Mesothelial cell of epicardium (in vitro differentiated cells): ENCODE measurements at regions not wholly inside any gene's neighbourhood (a gene's known extent, or its start where the extent isn't known, plus 50 kb on each side); places are given as distances from the start of the nearest gene placed in this dataset.

Source experiments
- DNase-seq, 2 experiments: peaks; one replicate each; pipeline ENCODE4 v3.0.0; 2021; ENCODE audit warnings: low spot score in 2 of 2; ENCODE audit not compliant: unreplicated experiment in 2 of 2
- H3K27ac Mint-ChIP-seq: 2 replicates; pipeline ENCODE4 v1.8.0; 2021; ENCODE audit warnings: mixed read lengths
- H3K27me3 Mint-ChIP-seq: 2 replicates; pipeline ENCODE4 v1.8.0; 2021; ENCODE audit warnings: low read depth, mixed read lengths
- H3K36me3 Mint-ChIP-seq: 2 replicates; pipeline ENCODE4 v1.8.0; 2021; ENCODE audit warnings: mixed read lengths
- H3K4me1 Mint-ChIP-seq: 2 replicates; pipeline ENCODE4 v1.8.0; 2021; ENCODE audit warnings: mixed read lengths
- H3K4me3 Mint-ChIP-seq: 2 replicates; pipeline ENCODE4 v1.8.0; 2021; ENCODE audit warnings: mild to moderate bottlenecking, moderate library complexity, mixed read lengths
- H3K9me3 Mint-ChIP-seq: 2 replicates; pipeline ENCODE4 v1.8.0; 2021; ENCODE audit warnings: mixed read lengths
- CTCF ChIP-seq: fragments of 200-600 bp; sonication (generic); IDR thresholded peaks from one replicate; pipeline ENCODE4 v1.5.0; 2021; ENCODE audit warnings: antibody characterized with exemption; ENCODE audit not compliant: unreplicated experiment

GRCh38 chr3:159867372-159867771, 121.3 kb upstream of the IL12A start:
- no peak for DNase-seq
- no peak for TF ChIP-seq CTCF
- H3K4me1 Mint-ChIP-seq: peaks cover 32% of the 10 kb centered on the region
- no peak overlapping the region for H3K27ac Mint-ChIP-seq
- H3K4me3 Mint-ChIP-seq: no peak overlapping the region
- H3K27me3 Mint-ChIP-seq: no peaks in the 10 kb centered on the region
- H3K9me3 Mint-ChIP-seq: peaks cover 12% of the 10 kb centered on the region
- H3K36me3 Mint-ChIP-seq: peaks cover 15% of the 10 kb centered on the region

GRCh38 chr3:159870723-159871122, 117.9 kb upstream of the IL12A start:
- no peak for TF ChIP-seq CTCF
- no peaks in the 10 kb centered on the region for H3K27me3 Mint-ChIP-seq
- peaks cover 15% of the 10 kb centered on the region for H3K36me3 Mint-ChIP-seq
- peaks cover 22% of the 10 kb centered on the region for H3K4me1 Mint-ChIP-seq
- no peak overlapping the region for H3K4me3 Mint-ChIP-seq
- peaks cover 12% of the 10 kb centered on the region for H3K9me3 Mint-ChIP-seq
- no peak for DNase-seq
- H3K27ac Mint-ChIP-seq: no peak overlapping the region

- Mint-ChIP-seq H3K27ac (peak overlapping the region; percentile 70), H3K36me3 (peaks cover 16% of the 10 kb centered on the region), H3K4me1 (peaks cover 7% of the 10 kb centered on the region), H3K27me3 (no peaks in the 10 kb centered on the region), H3K4me3 (no peak overlapping the region), H3K9me3 (peaks cover 12% of the 10 kb centered on the region)
- no peak for DNase-seq
- no peak for TF ChIP-seq CTCF
These were observed 116.1 kb upstream of the IL12A start for GRCh38 chr3:159872374-159873109.

- H3K36me3 Mint-ChIP-seq: peaks cover 9% of the 10 kb centered on the region
- peaks cover under 1% of the 10 kb centered on the region for H3K9me3 Mint-ChIP-seq
- TF ChIP-seq CTCF: no peak
- H3K4me1 Mint-ChIP-seq: peaks cover 9% of the 10 kb centered on the region
- H3K27me3 Mint-ChIP-seq: no peaks in the 10 kb centered on the region
- no peak overlapping the region for H3K4me3 Mint-ChIP-seq
- H3K27ac Mint-ChIP-seq: no peak overlapping the region
- no peak for DNase-seq
These were observed 113.5 kb upstream of the IL12A start for GRCh38 chr3:159875116-159875515.

GRCh38 chr3:159877924-159878323, 110.7 kb upstream of the IL12A start:
- no peak for TF ChIP-seq CTCF
- H3K9me3 Mint-ChIP-seq: no peaks in the 10 kb centered on the region
- H3K4me1 Mint-ChIP-seq: peaks cover 13% of the 10 kb centered on the region
- H3K27ac Mint-ChIP-seq: no peak overlapping the region
- H3K27me3 Mint-ChIP-seq: no peaks in the 10 kb centered on the region
- no peak overlapping the region for H3K4me3 Mint-ChIP-seq
- H3K36me3 Mint-ChIP-seq: peaks cover 6% of the 10 kb centered on the region
- DNase-seq: no peak
